Ecto neural progenitor cell (in vitro differentiated cells): ENCODE measurements at regions not wholly inside any gene's neighbourhood (a gene's known extent, or its start where the extent isn't known, plus 50 kb on each side); places are given as distances from the start of the nearest gene placed in this dataset.

ENCODE experiments used
- DNase-seq: peaks from one replicate; pipeline ENCODE4 v3.0.0-alpha.2; 2018; ENCODE audit warnings: low spot score

- DNase-seq: no peak
Measured at GRCh38 chr2:30341500-30342267, 105.4 kb upstream of the LCLAT1 start.

- DNase-seq: peak; percentile 66
Measured at GRCh38 chr2:30346471-30347169, 100.4 kb upstream of the LCLAT1 start.

GRCh38 chr2:30348825-30349224 is 98.2 kb upstream of the LCLAT1 start:
- DNase-seq: no peak

- no peak for DNase-seq
Measured at GRCh38 chr2:30349691-30350090, 97.4 kb upstream of the LCLAT1 start.

- no peak for DNase-seq
Measured at GRCh38 chr2:30351116-30351515, 95.9 kb upstream of the LCLAT1 start.

- DNase-seq: no peak
Measured at GRCh38 chr2:30351949-30352348, 95.1 kb upstream of the LCLAT1 start.

- DNase-seq: no peak
Measured at GRCh38 chr2:30354150-30354549, 92.9 kb upstream of the LCLAT1 start.

- no peak for DNase-seq
Measured at GRCh38 chr2:30354621-30355020, 92.4 kb upstream of the LCLAT1 start.

DNA sequence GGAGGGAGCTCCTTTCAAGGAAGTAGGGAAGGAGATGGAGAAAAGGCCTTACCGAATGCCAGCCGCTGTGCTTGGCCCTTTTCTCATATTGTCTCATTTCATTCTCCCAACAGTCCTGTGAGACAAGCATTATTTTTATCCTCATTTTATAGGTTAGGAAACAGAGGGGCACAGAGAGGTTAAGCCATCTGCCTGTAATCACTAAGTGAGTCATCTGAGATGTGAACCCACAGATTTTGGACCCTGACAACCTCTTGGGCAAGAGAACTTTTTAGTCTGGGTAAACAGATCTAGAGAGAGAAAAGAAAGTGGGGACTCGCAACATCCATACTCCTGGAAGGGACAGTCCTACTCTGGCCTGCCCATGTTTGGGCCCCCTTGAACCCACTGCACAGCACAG is 91.7 kb upstream of the LCLAT1 start:
- DNase-seq: no peak

GRCh38 chr2:30356071-30356470 is 91.0 kb upstream of the LCLAT1 start:
- no peak for DNase-seq

GRCh38 chr2:30356776-30357175 is 90.3 kb upstream of the LCLAT1 start:
- no peak for DNase-seq

DNA sequence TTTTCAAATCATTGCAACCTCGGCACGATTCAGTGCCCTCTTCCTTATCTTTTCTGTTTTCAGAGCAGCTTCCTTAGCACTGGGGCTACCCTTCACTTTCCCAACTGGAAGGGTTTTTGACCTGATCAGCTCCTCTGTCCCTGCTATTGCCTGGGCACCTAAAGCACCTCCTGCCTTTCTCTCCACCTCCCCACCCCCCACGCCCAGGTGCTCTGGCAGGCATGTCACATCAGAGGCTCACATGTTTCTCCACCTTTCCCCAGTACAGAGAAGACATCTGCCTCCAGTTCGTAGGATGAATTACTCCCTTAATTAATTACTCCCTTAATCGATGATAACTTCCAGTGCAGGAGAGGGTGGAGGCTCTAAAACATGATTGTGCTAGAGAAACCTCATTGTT is 88.7 kb upstream of the LCLAT1 start:
- no peak for DNase-seq

- no peak for DNase-seq
Measured at GRCh38 chr2:30358842-30359241, 88.2 kb upstream of the LCLAT1 start.

GRCh38 chr2:30359644-30360167 is 87.3 kb upstream of the LCLAT1 start:
- DNase-seq: no peak

- no peak for DNase-seq
Measured at GRCh38 chr2:30361751-30362394, 85.2 kb upstream of the LCLAT1 start.

DNA sequence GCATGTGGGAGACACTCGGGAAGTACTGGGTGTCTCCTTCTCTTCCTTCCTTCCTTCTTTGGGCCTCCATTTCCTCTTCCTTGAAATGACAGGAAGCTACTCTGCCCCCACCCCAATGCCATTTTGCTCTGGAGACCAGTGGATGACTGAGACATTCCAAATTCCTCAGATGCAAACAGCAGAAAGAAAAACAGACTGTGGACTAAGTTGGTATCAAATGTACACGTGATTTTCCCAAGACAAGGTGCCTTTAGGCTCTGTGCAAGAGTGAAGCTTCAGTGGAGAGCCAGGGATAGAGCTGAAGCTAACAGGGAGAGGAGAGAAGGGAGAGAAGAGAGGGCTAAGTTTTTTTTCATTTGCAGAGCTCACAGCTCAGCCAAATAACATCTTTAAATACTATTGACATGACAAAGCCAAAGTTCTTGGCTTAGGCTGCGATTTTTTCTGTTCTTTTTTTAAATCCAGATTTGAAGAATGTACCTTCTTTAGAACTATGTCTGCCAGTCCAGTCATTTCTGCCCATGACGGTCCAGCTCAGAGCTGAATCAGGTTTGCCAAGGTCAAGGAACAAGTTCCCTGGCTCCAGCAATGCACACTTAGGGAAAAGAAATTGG is 84.5 kb upstream of the LCLAT1 start:
- DNase-seq: no peak

GRCh38 chr2:30363406-30363805 is 83.6 kb upstream of the LCLAT1 start:
- DNase-seq: no peak

- peak; percentile 12 for DNase-seq
Measured at GRCh38 chr2:30365201-30365600, 81.8 kb upstream of the LCLAT1 start.

- peak; percentile 36 for DNase-seq
Measured at GRCh38 chr2:30366199-30366691, 80.8 kb upstream of the LCLAT1 start.

DNA sequence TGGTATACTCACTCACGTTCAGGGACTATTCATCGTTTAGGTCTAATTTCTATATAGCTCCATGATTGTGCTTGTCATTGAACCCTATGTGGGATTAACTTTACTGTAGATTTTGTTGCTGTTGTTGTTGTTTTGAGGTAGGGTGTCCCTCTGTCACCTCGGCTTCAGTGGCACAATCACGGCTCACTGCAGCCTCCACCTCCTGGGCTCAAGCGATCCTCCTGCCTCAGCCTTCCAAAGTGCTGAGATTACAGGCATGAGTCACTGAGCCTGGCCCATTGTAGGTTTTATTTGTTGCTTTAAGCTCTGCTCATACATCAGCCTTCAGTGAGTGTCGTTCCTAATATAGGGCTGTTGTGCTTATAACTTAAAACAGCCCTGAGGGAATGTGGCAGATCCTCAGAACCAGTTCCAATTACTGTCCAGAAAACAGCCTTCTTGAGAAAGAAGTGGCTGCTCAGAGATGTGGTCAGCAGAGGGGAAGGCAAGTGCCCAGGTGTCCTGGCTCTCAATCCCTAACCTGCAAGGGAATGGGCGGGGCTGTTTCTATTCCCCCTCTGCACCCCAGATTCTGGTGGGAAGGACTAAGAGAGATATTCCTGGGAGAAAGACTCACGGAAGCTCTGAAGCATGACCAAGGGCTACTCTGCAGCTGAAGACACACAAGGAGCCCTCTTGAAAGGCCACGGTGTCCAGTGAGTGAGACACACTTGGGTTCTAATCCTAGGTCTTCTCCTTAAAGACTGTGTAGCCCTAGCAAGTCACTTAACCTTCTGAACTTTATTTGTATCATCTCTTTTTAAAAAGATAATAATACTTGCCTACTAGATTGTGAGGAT is 79.6 kb upstream of the LCLAT1 start:
- DNase-seq: peak; percentile 11

- peak; percentile 16 for DNase-seq
Measured at GRCh38 chr2:30368258-30368657, 78.8 kb upstream of the LCLAT1 start.
